ENCODE measurements at regions not wholly inside any gene's neighbourhood (a gene's known extent, or its start where the extent isn't known, plus 50 kb on each side); places are given as distances from the start of the nearest gene placed in this dataset.

DNA sequence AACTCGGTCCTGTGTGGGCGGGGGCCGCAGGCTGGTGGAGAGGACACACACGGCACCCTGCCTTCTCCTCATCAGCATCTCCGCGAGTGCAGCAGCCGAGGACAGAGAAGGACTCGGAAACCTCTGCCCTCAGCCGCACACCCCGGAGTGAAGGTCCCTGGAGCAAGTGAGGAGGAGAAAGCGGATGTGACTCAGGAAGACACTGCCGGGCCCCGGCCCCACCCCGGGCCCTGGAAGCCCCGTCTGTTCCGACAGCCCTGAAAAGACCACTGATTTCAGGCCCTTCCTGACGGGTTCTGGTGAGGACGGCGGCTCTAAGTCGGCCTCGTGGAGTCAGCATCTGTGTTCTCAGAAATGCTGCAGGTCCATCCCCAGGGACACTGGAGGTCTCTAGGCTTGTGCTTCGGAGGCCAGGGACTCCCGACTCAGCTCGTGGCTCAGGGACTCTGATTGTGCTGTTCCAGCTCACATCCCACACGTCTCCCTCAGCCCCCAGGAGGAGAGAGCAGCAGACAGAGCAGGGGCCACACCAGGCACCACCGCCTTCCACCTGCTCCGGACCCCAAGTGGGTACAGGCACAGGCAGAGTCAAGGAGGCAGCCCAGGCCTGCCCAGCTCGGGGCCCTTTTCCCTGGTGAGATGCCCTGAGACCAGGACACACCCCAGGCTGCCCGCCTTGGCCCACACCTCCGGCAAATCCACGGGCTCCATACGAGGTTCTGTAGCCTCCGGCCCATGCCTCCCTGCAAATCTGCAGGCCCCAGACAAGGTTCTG is 134.5 kb upstream of the NKX1-1 start:
- Histone ChIP-seq H3K27ac (ENCODE audit: insufficient read depth, low read depth, low read length) (no peak overlapping the region), H3K4me3 (replicated peaks in 1 of 3; ENCODE audit: insufficient read depth in 1 of 3, low read depth in 1 of 3, low read length in 3 of 3) (no peak overlapping the region), H4K20me1 (replicated peaks; ENCODE audit: control insufficient read depth, extremely low read depth, insufficient read depth, low read length) (no peaks in the 10 kb centered on the region), H3K9ac (replicated peaks; ENCODE audit: extremely low read depth, insufficient read depth, low read length) (no peak overlapping the region), H3K9me1 (replicated peaks; ENCODE audit: control insufficient read depth, extremely low read depth, insufficient read depth, low read length) (no peaks in the 10 kb centered on the region), H3K4me1 (ENCODE audit: control insufficient read depth, extremely low read depth, insufficient read depth, low read length) (no peaks in the 10 kb centered on the region), H3K27me3 (ENCODE audit: control insufficient read depth in 2 of 2, insufficient read depth in 2 of 2, low read length in 2 of 2) (no peaks in the 10 kb centered on the region), H3K9me3 (replicated peaks; ENCODE audit: control insufficient read depth, insufficient read depth, low read length) (no peaks in the 10 kb centered on the region), H3K4me2 (ENCODE audit: insufficient read depth, low read length) (no peak overlapping the region), H2AFZ (ENCODE audit: low read depth, low read length) (no peak overlapping the region), H3K36me3 (ENCODE audit: control insufficient read depth in 2 of 2, extremely low read depth in 1 of 2, insufficient read depth in 2 of 2, low read length in 2 of 2) (no peaks in the 10 kb centered on the region), H3K79me2 (ENCODE audit: control insufficient read depth, insufficient read depth, low read length) (no peaks in the 10 kb centered on the region)
- CTCF ChIA-PET: interaction anchor here (0.7 kb wide), 1 partner anchor 19 kb away, joined by 3 read pairs; no protein-coding TSS in a partner anchor
- DNase-seq (ENCODE audit: low read depth, low spot score): no peak
- POLR2A ChIA-PET: no interaction called here
- no peak for FAIRE-seq
- BruUV-seq (replicated peaks): no TSS peak
- TF ChIP-seq FOS (IDR thresholded peaks at IDR 0.05; ENCODE audit: borderline replicate concordance, insufficient read depth, low read length) (no peak), EZH2 (IDR thresholded peaks at IDR 0.05; ENCODE audit: borderline replicate concordance, low read depth, low read length, severe bottlenecking) (no peak), POLR2AphosphoS5 (IDR thresholded peaks at IDR 0.05; ENCODE audit: insufficient read depth, low read depth, low read length) (no peak), JUN (IDR thresholded peaks at IDR 0.05; ENCODE audit: borderline replicate concordance, insufficient read depth, insufficient read length, low read depth) (no peak), MYC (IDR thresholded peaks at IDR 0.05; ENCODE audit: low read depth, low read length) (no peak), GATA2 (IDR thresholded peaks at IDR 0.05; ENCODE audit: insufficient read depth, insufficient read length, low read depth, low read length) (no peak), POLR2A (IDR thresholded peaks at IDR 0.05; ENCODE audit: low read depth, low read length) (no peak)
- TF ChIP-seq, protein P1, sequence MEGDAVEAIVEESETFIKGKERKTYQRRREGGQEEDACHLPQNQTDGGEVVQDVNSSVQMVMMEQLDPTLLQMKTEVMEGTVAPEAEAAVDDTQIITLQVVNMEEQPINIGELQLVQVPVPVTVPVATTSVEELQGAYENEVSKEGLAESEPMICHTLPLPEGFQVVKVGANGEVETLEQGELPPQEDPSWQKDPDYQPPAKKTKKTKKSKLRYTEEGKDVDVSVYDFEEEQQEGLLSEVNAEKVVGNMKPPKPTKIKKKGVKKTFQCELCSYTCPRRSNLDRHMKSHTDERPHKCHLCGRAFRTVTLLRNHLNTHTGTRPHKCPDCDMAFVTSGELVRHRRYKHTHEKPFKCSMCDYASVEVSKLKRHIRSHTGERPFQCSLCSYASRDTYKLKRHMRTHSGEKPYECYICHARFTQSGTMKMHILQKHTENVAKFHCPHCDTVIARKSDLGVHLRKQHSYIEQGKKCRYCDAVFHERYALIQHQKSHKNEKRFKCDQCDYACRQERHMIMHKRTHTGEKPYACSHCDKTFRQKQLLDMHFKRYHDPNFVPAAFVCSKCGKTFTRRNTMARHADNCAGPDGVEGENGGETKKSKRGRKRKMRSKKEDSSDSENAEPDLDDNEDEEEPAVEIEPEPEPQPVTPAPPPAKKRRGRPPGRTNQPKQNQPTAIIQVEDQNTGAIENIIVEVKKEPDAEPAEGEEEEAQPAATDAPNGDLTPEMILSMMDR (IDR thresholded peaks at IDR 0.05; ENCODE audit: extremely low read depth in 1 of 2, insufficient read depth in 1 of 2, low read depth in 1 of 2, low read length in 2 of 2): no peak
- TF ChIP-seq, protein P2, sequence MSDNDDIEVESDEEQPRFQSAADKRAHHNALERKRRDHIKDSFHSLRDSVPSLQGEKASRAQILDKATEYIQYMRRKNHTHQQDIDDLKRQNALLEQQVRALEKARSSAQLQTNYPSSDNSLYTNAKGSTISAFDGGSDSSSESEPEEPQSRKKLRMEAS (IDR thresholded peaks at IDR 0.05; ENCODE audit: insufficient read depth, insufficient read length): no peak
- intact Hi-C loops (cut with micrococcal nuclease): no loop called here
- dilution Hi-C loops (cut with MboI; ENCODE audit: extremely low pct_ligation_motif_present, low sequenced_read_pairs): no loop called here

Data from endothelial cell of umbilical vein (primary cell).